ENCODE measurements at regions not wholly inside any gene's neighbourhood (a gene's known extent, or its start where the extent isn't known, plus 50 kb on each side); places are given as distances from the start of the nearest gene placed in this dataset.

DNA sequence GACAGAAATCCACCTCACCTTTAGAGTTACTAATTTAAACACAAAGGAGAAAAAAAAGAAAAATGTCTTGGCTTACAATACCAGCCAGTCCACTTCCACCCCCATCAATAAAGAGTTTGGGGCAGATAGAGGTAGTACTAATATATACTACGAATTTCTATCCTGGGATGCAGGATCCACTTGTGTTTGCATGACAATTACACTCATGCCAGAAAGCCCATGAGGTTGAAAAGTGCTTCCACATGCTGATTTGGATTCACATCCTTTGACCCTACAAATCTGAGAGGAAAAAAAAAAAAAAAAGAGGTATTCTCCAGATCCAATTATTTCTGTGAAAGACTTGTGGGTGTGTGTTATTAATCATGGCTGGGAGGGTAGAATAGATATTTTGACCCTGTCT is 335.2 kb downstream of the SLITRK1 start (continued):
- TF ChIP-seq USF1 (IDR thresholded peaks at IDR 0.05; ENCODE audit: borderline replicate concordance, extremely low read length, insufficient read depth, low read depth, low read length) (no peak), NR2F1 (conservative IDR thresholded peaks at IDR 0.05) (no peak)
- TF ChIP-seq, protein P1, sequence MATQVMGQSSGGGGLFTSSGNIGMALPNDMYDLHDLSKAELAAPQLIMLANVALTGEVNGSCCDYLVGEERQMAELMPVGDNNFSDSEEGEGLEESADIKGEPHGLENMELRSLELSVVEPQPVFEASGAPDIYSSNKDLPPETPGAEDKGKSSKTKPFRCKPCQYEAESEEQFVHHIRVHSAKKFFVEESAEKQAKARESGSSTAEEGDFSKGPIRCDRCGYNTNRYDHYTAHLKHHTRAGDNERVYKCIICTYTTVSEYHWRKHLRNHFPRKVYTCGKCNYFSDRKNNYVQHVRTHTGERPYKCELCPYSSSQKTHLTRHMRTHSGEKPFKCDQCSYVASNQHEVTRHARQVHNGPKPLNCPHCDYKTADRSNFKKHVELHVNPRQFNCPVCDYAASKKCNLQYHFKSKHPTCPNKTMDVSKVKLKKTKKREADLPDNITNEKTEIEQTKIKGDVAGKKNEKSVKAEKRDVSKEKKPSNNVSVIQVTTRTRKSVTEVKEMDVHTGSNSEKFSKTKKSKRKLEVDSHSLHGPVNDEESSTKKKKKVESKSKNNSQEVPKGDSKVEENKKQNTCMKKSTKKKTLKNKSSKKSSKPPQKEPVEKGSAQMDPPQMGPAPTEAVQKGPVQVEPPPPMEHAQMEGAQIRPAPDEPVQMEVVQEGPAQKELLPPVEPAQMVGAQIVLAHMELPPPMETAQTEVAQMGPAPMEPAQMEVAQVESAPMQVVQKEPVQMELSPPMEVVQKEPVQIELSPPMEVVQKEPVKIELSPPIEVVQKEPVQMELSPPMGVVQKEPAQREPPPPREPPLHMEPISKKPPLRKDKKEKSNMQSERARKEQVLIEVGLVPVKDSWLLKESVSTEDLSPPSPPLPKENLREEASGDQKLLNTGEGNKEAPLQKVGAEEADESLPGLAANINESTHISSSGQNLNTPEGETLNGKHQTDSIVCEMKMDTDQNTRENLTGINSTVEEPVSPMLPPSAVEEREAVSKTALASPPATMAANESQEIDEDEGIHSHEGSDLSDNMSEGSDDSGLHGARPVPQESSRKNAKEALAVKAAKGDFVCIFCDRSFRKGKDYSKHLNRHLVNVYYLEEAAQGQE (IDR thresholded peaks at IDR 0.05; ENCODE audit: low read depth, low read length) = no peak

GRCh38 chr13:83546476-83546875 is 335.8 kb downstream of the SLITRK1 start:
- Histone ChIP-seq H3K9me3 (replicated peaks; ENCODE audit: control insufficient read depth, insufficient read depth, low read length) (no peaks in the 10 kb centered on the region), H3K79me2 (ENCODE audit: control insufficient read depth, insufficient read depth, low read length) (no peaks in the 10 kb centered on the region), H3K4me1 (ENCODE audit: control insufficient read depth, insufficient read depth, low read length) (no peaks in the 10 kb centered on the region), H3K36me3 (ENCODE audit: control insufficient read depth in 2 of 2, insufficient read depth in 2 of 2, low read length in 1 of 2) (no peaks in the 10 kb centered on the region), H2AFZ (ENCODE audit: control insufficient read depth, low read depth, low read length) (no peak overlapping the region), H3K9ac (ENCODE audit: control insufficient read depth, insufficient read depth, low read length) (no peak overlapping the region), H3K27ac (ENCODE audit: control insufficient read depth, insufficient read depth) (no peak overlapping the region), H3K27me3 (replicated peaks in 1 of 2; ENCODE audit: control insufficient read depth in 2 of 2, insufficient read depth in 2 of 2, low read length in 1 of 2) (no peaks in the 10 kb centered on the region), H4K20me1 (ENCODE audit: control insufficient read depth, insufficient read depth) (no peaks in the 10 kb centered on the region), H3K4me2 (ENCODE audit: control insufficient read depth, insufficient read depth) (no peak overlapping the region), H3K4me3 (no peak overlapping the region)
- DNase-seq (ENCODE audit: low read depth, low spot score) (no peak), ATAC-seq (no peak), FAIRE-seq (no peak)
- ChIA-PET SMC1A (ENCODE audit: uncharacterized antibody, unreplicated experiment) (interaction anchor here (1.2 kb wide), 1 partner anchor 10 kb away, joined by 3 read pairs; no protein-coding TSS in a partner anchor), CTCF (no interaction called here), RAD21 (ENCODE audit: unreplicated experiment) (no interaction called here), POLR2A (no interaction called here)
- 18% methylated on average over 2 of the region's 2 CpGs for WGBS (ENCODE audit: insufficient coverage, insufficient replicate concordance, low lambda C conversion rate, missing lambda C conversion rate)
- in situ Hi-C loops (cut with MboI) (no loop called here), intact Hi-C loops (cut with micrococcal nuclease; ENCODE audit: unreplicated experiment) (no loop called here)
- BruUV-seq (replicated peaks) = no TSS peak
- TF ChIP-seq BMI1 (IDR thresholded peaks at IDR 0.05; ENCODE audit: borderline replicate concordance) (no peak), RUNX3 (IDR thresholded peaks at IDR 0.05; ENCODE audit: low read length) (no peak), CBX5 (IDR thresholded peaks at IDR 0.05; ENCODE audit: low read depth) (no peak), HSF1 (IDR thresholded peaks at IDR 0.05; ENCODE audit: low read depth, low read length) (no peak), ATF2 (IDR thresholded peaks at IDR 0.05; ENCODE audit: low read length) (no peak), RELA (IDR thresholded peaks at IDR 0.05; ENCODE audit: borderline replicate concordance, partially characterized antibody) (no peak), CEBPB (IDR thresholded peaks at IDR 0.05; ENCODE audit: borderline replicate concordance in 1 of 2, low read depth in 2 of 2, low read length in 2 of 2) (no peak), TCF7 (IDR thresholded peaks at IDR 0.05; ENCODE audit: borderline replicate concordance) (no peak), FOXK2 (IDR thresholded peaks at IDR 0.05) (no peak), SMARCA5 (IDR thresholded peaks at IDR 0.05) (no peak)

Data from GM12878 (cell line).